H1 (cell line): ENCODE measurements at regions not wholly inside any gene's neighbourhood (a gene's known extent, or its start where the extent isn't known, plus 50 kb on each side); places are given as distances from the start of the nearest gene placed in this dataset.

Experiments used
- CTCF ChIA-PET: fragments of 300-600 bp; sonication (Branson Sonifier 250); formaldehyde crosslinking; loops from one replicate; lab custom pipeline; 2021; ENCODE audit not compliant: partially characterized antibody; lab: Charles Lee
- POLR2A ChIA-PET: fragments of 300-600 bp; sonication (Branson Sonifier 250); formaldehyde crosslinking; loops from one replicate; lab custom pipeline; 2021; ENCODE audit warnings: inconsistent platforms; ENCODE audit not compliant: partially characterized antibody; lab: Charles Lee
- DNase-seq, 2 experiments: peaks; one replicate each; pipeline versions ENCODE4 v3.0.0 to v3.0.0-alpha.2; 2010 to 2022; ENCODE audit warnings: low spot score in 2 of 2, low read depth in 1 of 2, mixed read lengths in 1 of 2
- FAIRE-seq: peaks from 2 replicates; lab custom pipeline; 2011; peaks lifted over from hg19 to GRCh38; lab: Jason Lieb, UNC
- H2AFZ ChIP-seq: 2 replicates; pipeline ENCODE4 v1.8.1; 2012; ENCODE audit warnings: low read length, inconsistent platforms
- H2AK5ac ChIP-seq: 2 replicates; pipeline ENCODE4 v1.6.1; 2013; ENCODE audit warnings: low read depth, low read length
- H2BK120ac ChIP-seq: replicated peaks from 2 replicates; pipeline ENCODE3; 2013; ENCODE audit warnings: low read depth, low read length, inconsistent platforms
- H2BK12ac ChIP-seq: 2 replicates; pipeline ENCODE4 v1.6.1; 2013; ENCODE audit warnings: low read depth, low read length
- H2BK15ac ChIP-seq: 2 replicates; pipeline ENCODE4 v1.6.1; 2013; ENCODE audit warnings: low read length
- H2BK20ac ChIP-seq: 2 replicates; pipeline ENCODE4 v1.6.1; 2013; ENCODE audit warnings: low read length
- H2BK5ac ChIP-seq: 2 replicates; pipeline ENCODE4 v1.6.1; 2013; ENCODE audit warnings: low read depth, low read length
- H3K14ac ChIP-seq: 2 replicates; pipeline ENCODE4 v1.6.1; 2013; ENCODE audit warnings: inconsistent platforms; ENCODE audit not compliant: insufficient read length
- H3K18ac ChIP-seq: 2 replicates; pipeline ENCODE4 v1.6.1; 2013; ENCODE audit warnings: low read length; ENCODE audit errors: extremely low read depth
- H3K23ac ChIP-seq: 2 replicates; pipeline ENCODE4 v1.6.1; 2013; ENCODE audit warnings: inconsistent platforms; ENCODE audit not compliant: insufficient read length
- H3K23me2 ChIP-seq: 2 replicates; pipeline ENCODE4 v1.6.1; 2013; ENCODE audit warnings: low read depth, low read length
- H3K27ac ChIP-seq: 2 replicates; pipeline ENCODE4 v1.6.1; 2011; ENCODE audit warnings: low read depth, low read length, inconsistent platforms
- H3K27me3 ChIP-seq, 4 experiments: replicated peaks in 1 of 4; 1 replicate in 1 of 4; 2 replicates in 3 of 4; pipeline versions ENCODE4 v1.6.1 to v1.8.1; 2011 to 2013; ENCODE audit warnings: low read length in 3 of 4, mild to moderate bottlenecking in 3 of 4, inconsistent platforms in 2 of 4, mixed read lengths in 2 of 4, moderate library complexity in 1 of 4; ENCODE audit not compliant: control insufficient read depth in 3 of 4, insufficient read depth in 3 of 4; ENCODE audit errors: extremely low read depth in 1 of 4
- H3K36me3 ChIP-seq, 4 experiments: 2 replicates each; pipeline versions ENCODE4 v1.6.1 to v1.8.1; 2011 to 2013; ENCODE audit warnings: mild to moderate bottlenecking in 4 of 4, low read length in 3 of 4, moderate library complexity in 2 of 4, control low read depth in 1 of 4, inconsistent platforms in 1 of 4; ENCODE audit not compliant: insufficient read depth in 4 of 4, control insufficient read depth in 2 of 4
- H3K4ac ChIP-seq: replicated peaks from 2 replicates; pipeline ENCODE3; 2013; ENCODE audit warnings: low read length, low read depth, mixed read lengths, inconsistent platforms; ENCODE audit not compliant: insufficient read length
- H3K4me1 ChIP-seq, 4 experiments: replicated peaks in 1 of 4; 1 replicate in 1 of 4; 2 replicates in 3 of 4; pipeline versions ENCODE4 v1.6.1 to v1.8.1; 2011 to 2013; ENCODE audit warnings: low read length in 3 of 4, inconsistent platforms in 2 of 4, mixed read lengths in 1 of 4; ENCODE audit not compliant: insufficient read depth in 4 of 4, control insufficient read depth in 3 of 4
- H3K4me2 ChIP-seq, 2 experiments: 2 replicates each; pipeline versions ENCODE4 v1.6.1 to v1.8.1; 2011 to 2013; ENCODE audit warnings: low read depth in 2 of 2, low read length in 2 of 2, control low read depth in 1 of 2, inconsistent platforms in 1 of 2, mild to moderate bottlenecking in 1 of 2; ENCODE audit not compliant: insufficient read depth in 1 of 2
- H3K4me3 ChIP-seq, 4 experiments: fragments of 200-600, 300-600 bp in 1 of 4; sonication (generic), shearing (Covaris generic), sonication (Bioruptor Twin) in 1 of 4; 2 replicates each; pipeline versions ENCODE4 v1.5.1 to v1.8.1; 2011 to 2016; ENCODE audit warnings: low read length in 4 of 4, low read depth in 3 of 4, control low read depth in 2 of 4, inconsistent platforms in 2 of 4, mild to moderate bottlenecking in 2 of 4, mixed read lengths in 1 of 4, moderate library complexity in 1 of 4; ENCODE audit not compliant: insufficient read depth in 2 of 4; ENCODE audit errors: extremely low read depth in 1 of 4
- H3K56ac ChIP-seq: replicated peaks from 2 replicates; pipeline ENCODE3; 2013; ENCODE audit warnings: low read depth, mild to moderate bottlenecking, mixed read lengths, low read length, inconsistent platforms; ENCODE audit not compliant: insufficient read length
- H3K79me1 ChIP-seq: 2 replicates; pipeline ENCODE4 v1.6.1; 2013; ENCODE audit warnings: low read depth, low read length, control low read depth
- H3K79me2 ChIP-seq, 2 experiments: 2 replicates each; pipeline versions ENCODE4 v1.6.1 to v1.8.1; 2012 to 2013; ENCODE audit warnings: low read length in 2 of 2, mild to moderate bottlenecking in 2 of 2, inconsistent platforms in 1 of 2; ENCODE audit not compliant: insufficient read depth in 2 of 2, control insufficient read depth in 1 of 2
- H3K9ac ChIP-seq, 4 experiments: replicated peaks in 1 of 4; 1 replicate in 1 of 4; 2 replicates in 3 of 4; pipeline versions ENCODE4 v1.6.1 to v1.8.1; 2011 to 2013; ENCODE audit warnings: low read depth in 3 of 4, low read length in 3 of 4, control low read depth in 2 of 4, mild to moderate bottlenecking in 2 of 4, moderate library complexity in 2 of 4, inconsistent platforms in 1 of 4; ENCODE audit errors: extremely low read depth in 1 of 4
- H3K9me3 ChIP-seq, 2 experiments: 2 replicates each; pipeline versions ENCODE4 v1.6.1 to v1.8.1; 2012 to 2013; ENCODE audit warnings: mild to moderate bottlenecking in 2 of 2, moderate library complexity in 2 of 2, control low read depth in 1 of 2, inconsistent platforms in 1 of 2, low read depth in 1 of 2, low read length in 1 of 2, mixed read lengths in 1 of 2; ENCODE audit not compliant: insufficient read depth in 2 of 2
- H4K20me1 ChIP-seq, 2 experiments: replicated peaks in 1 of 2; 2 replicates each; pipeline versions ENCODE3 to v1.8.1; 2011 to 2013; ENCODE audit warnings: inconsistent platforms in 2 of 2, low read length in 2 of 2, mild to moderate bottlenecking in 1 of 2; ENCODE audit not compliant: insufficient read depth in 2 of 2, control insufficient read depth in 1 of 2
- H4K5ac ChIP-seq: 2 replicates; pipeline ENCODE4 v1.6.1; 2013; ENCODE audit warnings: low read length, low read depth, mixed read lengths, inconsistent platforms; ENCODE audit not compliant: insufficient read length
- H4K8ac ChIP-seq: 2 replicates; pipeline ENCODE4 v1.8.0; 2013; ENCODE audit warnings: mild to moderate bottlenecking, moderate library complexity, low read length, inconsistent platforms; ENCODE audit not compliant: insufficient read depth; ENCODE audit errors: extremely low read depth
- H4K91ac ChIP-seq: replicated peaks from 2 replicates; pipeline ENCODE3; 2013; ENCODE audit warnings: low read length, mixed read lengths, inconsistent platforms; ENCODE audit not compliant: insufficient read length
- BCL11A ChIP-seq, 2 experiments: IDR thresholded peaks; one replicate each; pipeline ENCODE4 v1.6.1; 2011; ENCODE audit warnings: low read depth in 2 of 2, low read length in 2 of 2, mild to moderate bottlenecking in 2 of 2
- CREB1 ChIP-seq: IDR thresholded peaks from 2 replicates; pipeline ENCODE4 v1.6.1; 2012; ENCODE audit warnings: inconsistent platforms
- E2F6 ChIP-seq: IDR thresholded peaks from 2 replicates; pipeline ENCODE4 v1.6.1; 2012; ENCODE audit warnings: inconsistent platforms
- HDAC6 ChIP-seq: IDR thresholded peaks from one replicate; pipeline ENCODE4 v1.7.1; 2012; ENCODE audit warnings: low read depth, mild to moderate bottlenecking, inconsistent platforms, low read length, moderate library complexity
- JUN ChIP-seq: IDR thresholded peaks from 2 replicates; pipeline ENCODE4 v1.6.1; 2011; ENCODE audit warnings: low read depth, mild to moderate bottlenecking, improper control_type of control experiment, low read length
- JUND ChIP-seq: IDR thresholded peaks from 2 replicates; pipeline ENCODE4 v1.6.1; 2011; ENCODE audit warnings: mild to moderate bottlenecking, improper control_type of control experiment, low read length
- KDM5A ChIP-seq: fragments of 200-600 bp; IDR thresholded peaks from 2 replicates; pipeline ENCODE4 v1.7.1; 2012; ENCODE audit warnings: mild to moderate bottlenecking, low read length, inconsistent platforms, mixed read lengths
- POLR2AphosphoS5 ChIP-seq: IDR thresholded peaks from 2 replicates; pipeline ENCODE4 v1.6.1; 2011; ENCODE audit warnings: low read depth, low read length
- RAD21 ChIP-seq, 2 experiments: IDR thresholded peaks in 1 of 2; conservative IDR thresholded peaks in 1 of 2; 2 replicates each; pipeline ENCODE4 v1.6.1; 2011; ENCODE audit warnings: low read depth in 2 of 2, low read length in 2 of 2, improper control_type of control experiment in 1 of 2, inconsistent platforms in 1 of 2, mild to moderate bottlenecking in 1 of 2, moderate library complexity in 1 of 2
- TAF1 ChIP-seq: IDR thresholded peaks from 2 replicates; pipeline ENCODE4 v1.6.1; 2011; ENCODE audit warnings: mild to moderate bottlenecking, low read depth, low read length
- TEAD4 ChIP-seq: IDR thresholded peaks from 2 replicates; pipeline ENCODE4 v1.6.1; 2012; ENCODE audit warnings: low read depth, low read length, inconsistent platforms, mixed read lengths
- YY1 ChIP-seq: IDR thresholded peaks from 2 replicates; pipeline ENCODE4 v1.6.1; 2011; ENCODE audit warnings: low read depth, mild to moderate bottlenecking, low read length
- WGBS, 2 experiments: shearing (Covaris generic) in 1 of 2; methylation state at CpG; one replicate each; pipeline versions ENCODE4 v1.1.6 to v1.1.7; 2013 to 2015; ENCODE audit warnings: low lambda C conversion rate in 2 of 2, mixed read lengths in 2 of 2, inconsistent platforms in 1 of 2, low coverage in 1 of 2, missing lambda C conversion rate in 1 of 2; ENCODE audit not compliant: insufficient replicate concordance in 2 of 2, insufficient coverage in 1 of 2, insufficient read length in 1 of 2; ENCODE audit errors: extremely low coverage in 1 of 2, missing lambda C conversion rate in 1 of 2; 5-methylcytosine and 5-hydroxymethylcytosine counted together
- TF ChIP-seq, protein P1 (sequence below): IDR thresholded peaks from 2 replicates; pipeline ENCODE4 v1.6.1; 2011; ENCODE audit warnings: low read length, improper control_type of control experiment

GRCh38 chr3:144237351-144237750 lies 265.7 kb downstream of the DIPK2A start:
- Histone ChIP-seq H3K23me2 (no peaks in the 10 kb centered on the region), H3K4me2 (no peak overlapping the region), H4K5ac (no peak overlapping the region), H3K27me3 (no peaks in the 10 kb centered on the region), H3K27ac (no peak overlapping the region), H2AFZ (no peak overlapping the region), H3K79me1 (no peaks in the 10 kb centered on the region), H3K36me3 (no peaks in the 10 kb centered on the region), H2BK5ac (no peak overlapping the region), H3K23ac (no peak overlapping the region), H4K91ac (no peak overlapping the region), H3K4me3 (no peak overlapping the region), H3K18ac (no peak overlapping the region), H3K4ac (no peak overlapping the region), H2BK120ac (no peak overlapping the region), H4K8ac (no peak overlapping the region; the same call in 1 of the 2 replicates), H3K14ac (no peak overlapping the region), H2BK20ac (no peak overlapping the region), H3K79me2 (no peaks in the 10 kb centered on the region), H4K20me1 (no peaks in the 10 kb centered on the region), H2BK15ac (no peak overlapping the region), H3K9ac (no peak overlapping the region), H3K56ac (no peak overlapping the region), H2AK5ac (no peak overlapping the region), H3K4me1 (no peaks in the 10 kb centered on the region), H3K9me3 (no peaks in the 10 kb centered on the region), H2BK12ac (no peak overlapping the region)
- ChIA-PET CTCF (interaction anchor here (1.5 kb wide), 1 partner anchor 18 kb away, joined by 5 read pairs; no protein-coding TSS in a partner anchor), POLR2A (no interaction called here)
- no peak for DNase-seq
- FAIRE-seq: no peak
- WGBS, 2 experiments: 98% methylated on average over 5 of the region's 5 CpGs; no CpG with 5 or more reads in 1 of the 2 experiments
- TF ChIP-seq YY1 (no peak), TEAD4 (no peak), BCL11A (IDR thresholded peaks at IDR 0.05; ENCODE audit: low read depth in 2 of 2, low read length in 2 of 2) (no peak), JUND (no peak), KDM5A (no peak), RAD21 (IDR thresholded peaks at IDR 0.05 in 1 of 2, conservative IDR thresholded peaks at IDR 0.05 in 1 of 2; ENCODE audit: low read depth in 2 of 2, low read length in 2 of 2) (no peak), CREB1 (no peak), TAF1 (no peak), POLR2AphosphoS5 (no peak), E2F6 (no peak), HDAC6 (no peak), JUN (no peak)
- TF ChIP-seq, protein P1, sequence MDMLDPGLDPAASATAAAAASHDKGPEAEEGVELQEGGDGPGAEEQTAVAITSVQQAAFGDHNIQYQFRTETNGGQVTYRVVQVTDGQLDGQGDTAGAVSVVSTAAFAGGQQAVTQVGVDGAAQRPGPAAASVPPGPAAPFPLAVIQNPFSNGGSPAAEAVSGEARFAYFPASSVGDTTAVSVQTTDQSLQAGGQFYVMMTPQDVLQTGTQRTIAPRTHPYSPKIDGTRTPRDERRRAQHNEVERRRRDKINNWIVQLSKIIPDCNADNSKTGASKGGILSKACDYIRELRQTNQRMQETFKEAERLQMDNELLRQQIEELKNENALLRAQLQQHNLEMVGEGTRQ: no peak
